Spleen (tissue), 11 donors: ENCODE measurements at regions not wholly inside any gene's neighbourhood (a gene's known extent, or its start where the extent isn't known, plus 50 kb on each side); places are given as distances from the start of the nearest gene placed in this dataset.

Experiments
- DNase-seq: peaks from one replicate; pipeline ENCODE4 v3.0.0-alpha.2; 2020
- H3K27ac ChIP-seq, 8 donors: fragments of 200-600 bp; sonication (generic) in 7 of 8; 1 replicate in 4 of 8; 2 replicates in 4 of 8; pipeline versions ENCODE4 v1.5.0 to v1.8.0; 2016 to 2021; ENCODE audit warnings: inconsistent platforms in 4 of 8, mild to moderate bottlenecking in 4 of 8, moderate library complexity in 1 of 8
- H3K27me3 ChIP-seq, 7 donors: fragments of 200-600 bp; sonication (generic) in 6 of 7; replicated peaks in 1 of 7; 1 replicate in 4 of 7; 2 replicates in 3 of 7; pipeline versions ENCODE4 v1.5.0 to v1.8.0; 2016 to 2021; ENCODE audit warnings: inconsistent platforms in 3 of 7, mild to moderate bottlenecking in 1 of 7
- H3K36me3 ChIP-seq, 6 donors: fragments of 200-600 bp; sonication (generic) in 5 of 6; 1 replicate in 4 of 6; 2 replicates in 2 of 6; pipeline versions ENCODE4 v1.5.0 to v1.8.0; 2016 to 2021; ENCODE audit warnings: inconsistent platforms in 2 of 6
- H3K4me1 ChIP-seq, 6 donors: fragments of 200-600 bp; sonication (generic) in 5 of 6; 1 replicate in 3 of 6; 2 replicates in 3 of 6; pipeline versions ENCODE4 v1.5.0 to v1.8.0; 2016 to 2021; ENCODE audit warnings: inconsistent platforms in 3 of 6
- H3K4me3 ChIP-seq, 8 donors: fragments of 200-600 bp; sonication (generic) in 7 of 8; 1 replicate in 4 of 8; 2 replicates in 4 of 8; pipeline versions ENCODE4 v1.5.0 to v1.8.0; 2016 to 2021; ENCODE audit warnings: inconsistent platforms in 4 of 8, mild to moderate bottlenecking in 4 of 8, moderate library complexity in 2 of 8
- H3K9me3 ChIP-seq, 8 donors: fragments of 200-600 bp; sonication (generic) in 7 of 8; 1 replicate in 4 of 8; 2 replicates in 4 of 8; pipeline versions ENCODE4 v1.5.0 to v1.8.0; 2016 to 2021; ENCODE audit warnings: inconsistent platforms in 4 of 8
- CTCF ChIP-seq, 11 experiments: fragments of 200-600 bp in 7 of 11; fragments of 450-650 bp in 4 of 11; sonication (generic) in 4 of 11; IDR thresholded peaks in 8 of 11; conservative IDR thresholded peaks in 3 of 11; 1 replicate in 7 of 11; 2 replicates in 4 of 11; pipeline versions ENCODE4 v1.4.0 to v1.8.0; 2016 to 2021; ENCODE audit warnings: antibody characterized with exemption in 11 of 11, inconsistent platforms in 4 of 11, mild to moderate bottlenecking in 1 of 11
- POLR2A ChIP-seq, 3 donors: fragments of 450-650 bp; IDR thresholded peaks; one replicate each; pipeline ENCODE4 v1.5.1; 2017; ENCODE audit warnings: antibody characterized with exemption in 3 of 3, mild to moderate bottlenecking in 1 of 3
- POLR2AphosphoS5 ChIP-seq, 3 donors: sonication (generic); formaldehyde crosslinking; IDR thresholded peaks; one replicate each; pipeline ENCODE4 v1.5.1; 2017; ENCODE audit warnings: antibody characterized with exemption in 3 of 3
- WGBS, 5 donors: extraction: QIAGEN DNeasy Blood & Tissue Kit in 3 of 5; methylation state at CpG; one replicate each; pipeline versions ENCODE4 v1.1.5 to v1.1.7; 2013 to 2018; 5-methylcytosine and 5-hydroxymethylcytosine counted together
- intact Hi-C: fragments of 100-400 bp; cut with DNase I; formaldehyde crosslinking; loops from one replicate; pipeline ENCODE4 v1.15.0; 2023; ENCODE audit warnings: low total_unique reads
- donor health status: healthy with polysubstance abuse.
- donor health status: DM: no; HTN: no; CAD: no; lungs with moderate emphysema.
- donor health status: DM: no; HTN: no; CAD: no.
- donor health status: Bipolar disorder and iron deficiency.
- donor health status: healthy.
- donor health status: DM: no; HTN: no; CAD: no.
- donor health status: DM: yes; HTN: yes; CAD: no.

GRCh38 chr14:96633096-96633495 is 130.9 kb downstream of the PAPOLA start:
- no peak for TF ChIP-seq POLR2A (IDR thresholded peaks at IDR 0.05)
- no peak for TF ChIP-seq POLR2AphosphoS5 (IDR thresholded peaks at IDR 0.05)
- TF ChIP-seq CTCF (IDR thresholded peaks at IDR 0.05 in 8 of 11, conservative IDR thresholded peaks at IDR 0.05 in 3 of 11), result no peak
- intact Hi-C loops, result no loop called here
- Histone ChIP-seq H3K9me3 (peaks cover 0 to 7% (median 0%) of the 10 kb centered on the region in 8 donors), H3K4me1 (no peaks in the 10 kb centered on the region), H3K27me3 (peaks cover 0 to under 1% (median 0%) of the 10 kb centered on the region in 7 donors), H3K27ac (no peak overlapping the region), H3K36me3 (no peaks in the 10 kb centered on the region), H3K4me3 (no peak overlapping the region)
- 59 to 71% (median 61%) methylated on average over 2 of the region's 2 CpGs for WGBS, 5 donors
- no peak for DNase-seq

- Histone ChIP-seq H3K4me1 (no peaks in the 10 kb centered on the region), H3K4me3 (no peak overlapping the region), H3K9me3 (peaks cover 0 to 7% (median 0%) of the 10 kb centered on the region in 8 donors), H3K27ac (no peak overlapping the region), H3K36me3 (no peaks in the 10 kb centered on the region), H3K27me3 (no peaks in the 10 kb centered on the region)
- no peak for TF ChIP-seq POLR2AphosphoS5 (IDR thresholded peaks at IDR 0.05)
- no peak for TF ChIP-seq POLR2A (IDR thresholded peaks at IDR 0.05)
- TF ChIP-seq CTCF (IDR thresholded peaks at IDR 0.05 in 8 of 11, conservative IDR thresholded peaks at IDR 0.05 in 3 of 11), result no peak
- no peak for DNase-seq
- intact Hi-C loops, result no loop called here
- WGBS, 5 donors, result 55 to 84% (median 77%) methylated on average over 6 to 9 of the region's 9 CpGs
These were observed 132.3 kb downstream of the PAPOLA start for GRCh38 chr14:96634481-96634880.

GRCh38 chr14:96634896-96635295 is 132.7 kb downstream of the PAPOLA start:
- Histone ChIP-seq H3K4me3 (no peak overlapping the region), H3K27me3 (no peaks in the 10 kb centered on the region), H3K4me1 (no peaks in the 10 kb centered on the region), H3K36me3 (no peaks in the 10 kb centered on the region), H3K9me3 (peaks cover 0 to 6% (median 0%) of the 10 kb centered on the region in 8 donors), H3K27ac (no peak overlapping the region)
- 47 to 74% (median 71%) methylated on average over 5 of the region's 5 CpGs for WGBS, 5 donors
- intact Hi-C loops, result no loop called here
- no peak for DNase-seq
- TF ChIP-seq POLR2A (IDR thresholded peaks at IDR 0.05), result no peak
- TF ChIP-seq POLR2AphosphoS5 (IDR thresholded peaks at IDR 0.05), result no peak
- TF ChIP-seq CTCF (IDR thresholded peaks at IDR 0.05 in 8 of 11, conservative IDR thresholded peaks at IDR 0.05 in 3 of 11), result no peak

GRCh38 chr14:96635850-96636249 is 133.7 kb downstream of the PAPOLA start:
- 83 to 94% (median 91%) methylated on average over 11 of the region's 11 CpGs for WGBS, 5 donors
- no peaks in the 10 kb centered on the region for H3K36me3 ChIP-seq

More at GRCh38 chr14:96635850-96636249, 133.7 kb downstream of the PAPOLA start:
- DNase-seq, result no peak
- intact Hi-C loops, result no loop called here
- no peaks in the 10 kb centered on the region for H3K9me3 ChIP-seq
- H3K4me1 ChIP-seq, result no peaks in the 10 kb centered on the region
- H3K27ac ChIP-seq, result no peak overlapping the region
- TF ChIP-seq POLR2AphosphoS5 (IDR thresholded peaks at IDR 0.05) (no peak), POLR2A (IDR thresholded peaks at IDR 0.05) (no peak), CTCF (IDR thresholded peaks at IDR 0.05 in 8 of 11, conservative IDR thresholded peaks at IDR 0.05 in 3 of 11) (no peak)
- H3K27me3 ChIP-seq, result no peaks in the 10 kb centered on the region
- H3K4me3 ChIP-seq, result no peak overlapping the region
